Hematopoietic multipotent progenitor cell treated with erythropoietin and hydrocortisone succinate and interleukin-3 and kit ligand, for 8 days (in vitro differentiated cells): ENCODE measurements at regions not wholly inside any gene's neighbourhood (a gene's known extent, or its start where the extent isn't known, plus 50 kb on each side); places are given as distances from the start of the nearest gene placed in this dataset.

Source experiments
- DNase-seq: peaks from one replicate; pipeline ENCODE4 v3.0.0-alpha.2; 2015

DNA sequence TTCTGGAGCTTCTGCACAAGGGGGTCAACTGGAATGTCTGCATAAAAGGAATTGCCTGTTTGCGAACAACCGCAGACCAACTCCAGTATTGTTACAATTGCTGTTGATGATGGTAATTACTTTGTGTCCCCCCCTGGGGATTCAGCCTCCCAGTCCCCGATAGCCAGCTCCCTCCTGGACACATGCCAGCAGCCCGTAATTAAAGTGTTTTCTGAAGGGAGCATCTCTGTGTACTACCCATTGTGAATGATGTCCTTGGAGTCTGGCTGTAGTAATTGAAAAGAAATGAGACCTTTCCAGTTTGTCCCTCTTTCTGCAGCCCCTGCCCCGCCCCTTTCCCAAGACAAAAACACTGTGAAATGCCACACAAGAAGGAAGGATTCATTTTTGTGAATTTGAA is 377.1 kb upstream of the LCORL start:
- DNase-seq: no peak

DNA sequence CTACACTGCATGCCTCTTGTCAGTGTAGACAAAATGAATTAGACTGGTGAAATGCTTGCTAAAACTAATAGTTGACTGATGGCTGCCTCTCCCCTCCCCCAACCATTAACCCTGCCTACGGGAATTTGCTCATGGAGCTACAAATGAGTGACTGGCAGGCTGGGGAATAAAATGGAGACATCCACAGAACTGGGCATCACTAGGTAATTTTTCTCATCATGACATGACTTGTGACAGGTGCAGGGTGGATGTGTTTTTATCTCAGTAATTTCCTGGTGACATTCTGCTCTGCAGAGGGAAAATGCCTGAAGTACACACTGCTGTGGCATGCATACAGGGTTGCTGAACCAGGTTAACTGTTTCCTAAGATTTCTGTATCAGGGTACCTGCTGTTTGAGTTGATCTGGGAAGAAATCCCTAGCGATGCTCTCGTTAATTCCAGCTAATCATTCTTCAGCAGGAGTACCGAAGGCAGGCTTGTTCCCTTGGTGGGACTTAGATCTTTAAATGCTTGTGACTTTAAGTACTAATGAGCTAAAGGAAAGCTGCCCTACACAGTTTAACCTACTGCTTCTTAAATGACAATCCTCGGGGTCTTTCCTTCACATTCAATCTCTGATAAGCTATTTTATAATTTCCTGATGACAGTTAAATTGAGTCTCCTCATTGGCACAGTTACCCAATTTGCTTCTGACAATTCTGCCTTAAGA is 376.3 kb upstream of the LCORL start:
- no peak for DNase-seq

DNA sequence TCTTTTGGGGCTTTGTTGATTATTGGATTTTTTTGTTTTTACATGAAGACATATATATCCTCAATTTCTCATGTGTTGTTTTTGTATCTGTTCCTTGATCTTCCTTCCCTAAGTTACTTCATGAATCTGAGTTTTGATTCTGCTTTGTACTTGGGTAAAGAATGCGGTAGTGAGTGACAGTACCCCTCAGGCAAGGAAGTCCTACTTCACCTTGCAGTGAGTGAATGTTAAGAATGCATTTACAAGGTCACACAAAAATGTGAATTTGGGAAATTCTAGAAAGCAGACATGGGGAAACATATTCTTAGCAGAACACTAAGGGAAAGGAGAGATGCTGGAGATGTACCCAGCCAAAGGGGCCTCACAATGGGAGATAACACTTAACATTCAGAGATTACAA is 373.1 kb upstream of the LCORL start:
- no peak for DNase-seq

- DNase-seq: no peak
These were observed 369.8 kb upstream of the LCORL start for GRCh38 chr4:18391354-18391728.

- no peak for DNase-seq
These were observed 369.2 kb upstream of the LCORL start for GRCh38 chr4:18390655-18391353.

GRCh38 chr4:18389115-18389514 is 367.6 kb upstream of the LCORL start:
- no peak for DNase-seq

- DNase-seq: no peak
These were observed 366.5 kb upstream of the LCORL start for GRCh38 chr4:18388039-18388438.

GRCh38 chr4:18381186-18381585 is 359.6 kb upstream of the LCORL start:
- no peak for DNase-seq

GRCh38 chr4:18369561-18369960 is 348.0 kb upstream of the LCORL start:
- DNase-seq: no peak

DNA sequence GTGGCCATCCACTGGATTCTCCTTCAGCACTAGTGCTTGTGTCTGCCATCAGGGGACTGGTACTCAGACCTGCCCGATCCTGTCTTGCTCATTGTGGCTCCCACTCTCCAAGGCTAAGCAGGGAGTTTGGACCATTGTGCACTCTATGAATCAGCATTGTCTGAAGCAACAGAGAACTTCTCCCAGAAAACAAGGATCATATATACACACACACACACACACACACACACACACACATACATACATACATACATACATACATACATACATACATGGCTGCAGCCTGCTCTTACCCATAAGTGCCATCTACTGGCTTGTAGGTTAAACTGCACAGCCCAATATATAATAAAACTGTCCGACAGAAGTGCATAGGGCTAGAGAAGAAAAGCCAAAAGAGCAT is 345.3 kb upstream of the LCORL start:
- peak; percentile 25 for DNase-seq

- no peak for DNase-seq
These were observed 344.6 kb upstream of the LCORL start for GRCh38 chr4:18366136-18366535.

DNA sequence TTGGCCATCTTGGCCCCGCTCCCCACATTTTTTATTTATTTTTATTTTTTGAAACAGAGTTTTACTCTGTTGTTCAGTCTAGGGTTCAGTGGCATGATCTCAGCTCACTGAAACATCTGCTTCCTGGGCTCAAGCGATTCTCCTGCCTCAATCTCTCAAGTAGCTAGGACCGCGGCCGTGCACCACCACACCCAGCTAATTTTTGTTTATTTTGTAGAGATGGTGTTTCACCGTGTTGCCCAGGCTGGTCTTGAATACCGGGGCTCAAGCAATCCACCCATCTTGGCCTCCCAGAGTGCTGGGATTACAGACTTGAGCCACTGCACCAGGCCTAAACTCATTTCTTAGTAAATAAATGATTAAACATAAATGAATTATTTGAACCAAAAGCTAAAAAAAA is 322.0 kb upstream of the LCORL start:
- no peak for DNase-seq

DNA sequence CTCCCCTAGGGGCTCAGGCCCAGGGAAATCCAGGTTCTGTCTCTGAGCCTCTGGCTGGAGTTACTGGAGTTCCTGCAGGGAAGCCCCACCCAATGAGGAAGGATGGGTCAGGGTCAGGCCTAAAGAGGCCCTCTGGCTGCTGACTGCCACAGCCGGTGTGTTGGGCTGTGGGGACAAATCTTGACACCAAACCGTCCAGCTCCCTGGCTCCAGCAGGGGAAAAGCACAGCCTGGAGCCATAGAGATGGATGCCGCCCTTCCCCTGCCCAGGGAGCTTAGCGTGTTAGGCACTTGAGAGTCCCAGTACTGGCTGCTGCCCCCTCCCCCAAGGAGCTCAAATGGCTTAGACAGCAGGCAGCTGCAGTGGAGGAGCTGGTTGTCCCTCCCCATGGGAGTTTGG is 321.3 kb upstream of the LCORL start:
- DNase-seq: no peak

GRCh38 chr4:18321956-18322530 is 300.5 kb upstream of the LCORL start:
- DNase-seq: no peak

- DNase-seq: no peak
These were observed 297.9 kb upstream of the LCORL start for GRCh38 chr4:18319431-18319830.

DNA sequence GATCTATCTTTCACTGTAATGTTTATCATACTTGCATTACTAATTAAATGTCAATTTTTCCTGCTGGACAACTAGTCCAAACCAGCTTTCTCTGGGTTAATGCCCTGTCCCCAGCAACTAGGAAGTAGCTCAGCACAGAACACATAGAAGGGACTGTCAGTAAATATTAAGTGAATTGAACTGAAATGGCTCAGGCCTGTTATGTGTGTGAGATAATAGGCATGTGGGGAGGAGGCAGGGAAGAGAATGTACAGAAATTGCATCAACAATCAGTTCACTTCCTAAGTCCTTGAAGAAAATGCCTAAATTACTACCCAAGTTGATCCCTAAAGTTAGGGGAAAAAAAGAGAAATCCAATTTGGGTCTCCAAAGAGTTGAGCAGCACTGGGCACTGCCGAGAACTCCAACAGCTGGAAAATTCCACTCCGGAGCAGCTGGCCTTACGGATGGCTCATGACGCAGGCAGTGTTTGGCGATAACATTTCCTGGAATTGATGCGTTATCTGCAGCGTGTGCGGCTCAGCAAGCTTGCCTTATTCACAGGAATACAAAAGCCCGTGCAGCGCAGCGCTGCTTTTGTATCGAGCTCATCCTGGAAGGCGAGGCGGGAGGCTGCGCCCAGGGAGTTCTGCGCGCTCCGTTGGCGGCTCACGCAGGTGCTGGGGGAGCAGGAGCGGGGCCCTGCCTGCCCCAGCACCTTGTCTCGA is 297.3 kb upstream of the LCORL start:
- DNase-seq: no peak

DNA sequence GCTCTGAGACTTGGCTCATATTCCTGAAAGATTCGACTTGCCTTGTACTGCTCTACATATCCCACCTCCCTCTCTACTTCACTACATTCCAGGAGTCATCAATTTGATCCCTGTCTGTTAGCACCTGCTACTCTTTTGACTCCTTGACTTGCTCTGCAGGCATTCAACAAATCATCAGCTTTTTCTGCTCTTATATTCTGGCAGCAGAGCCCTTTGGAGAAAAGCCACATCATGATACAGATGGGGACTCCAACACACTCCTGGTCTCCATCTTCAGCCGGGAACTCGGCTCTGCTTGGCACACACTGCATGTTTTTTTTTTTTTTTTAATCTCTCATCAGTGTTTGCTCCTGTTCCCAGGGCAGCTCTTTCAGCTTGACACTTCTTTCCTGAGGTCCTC is 293.2 kb upstream of the LCORL start:
- no peak for DNase-seq

DNA sequence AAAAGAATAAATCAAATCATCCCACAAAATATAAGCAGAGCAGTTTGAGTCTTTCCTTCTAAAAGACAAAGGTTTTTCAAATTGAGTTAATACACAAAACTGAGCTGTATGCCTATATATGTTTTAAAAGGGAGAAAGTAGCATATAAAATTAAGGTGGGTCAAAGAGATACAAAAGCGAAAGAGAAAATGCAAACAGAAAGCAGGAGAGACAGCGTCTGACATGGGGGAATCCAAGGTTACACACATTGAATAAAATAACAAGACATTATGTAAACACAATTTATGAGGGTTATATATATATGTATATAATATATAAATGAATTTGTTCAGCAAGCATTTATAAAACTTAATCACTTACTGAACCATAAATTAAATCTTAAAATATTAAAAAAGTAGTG is 276.1 kb upstream of the LCORL start:
- DNase-seq: no peak

GRCh38 chr4:18296411-18296810 is 274.9 kb upstream of the LCORL start:
- DNase-seq: no peak

DNA sequence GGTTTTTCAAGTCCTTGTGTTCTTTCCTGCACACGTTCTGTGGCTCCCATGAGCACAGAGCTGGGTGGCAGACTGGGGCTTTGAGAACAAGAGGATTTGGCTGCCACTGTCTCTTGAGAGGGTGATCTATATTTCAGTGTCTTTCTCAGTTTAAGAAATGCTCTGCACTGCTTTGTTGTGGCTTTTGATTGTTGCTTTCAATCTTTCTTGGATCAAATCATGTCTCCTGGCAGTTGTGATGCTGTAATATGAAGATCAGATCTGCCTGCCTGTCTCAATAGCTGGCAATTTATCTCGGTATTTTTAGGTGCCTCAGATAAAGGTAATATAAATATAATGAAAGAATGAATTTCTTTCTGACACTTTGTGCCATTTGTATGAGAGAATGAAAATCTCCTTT is 273.3 kb upstream of the LCORL start:
- no peak for DNase-seq

- DNase-seq: no peak
These were observed 272.5 kb upstream of the LCORL start for GRCh38 chr4:18294021-18294420.

DNA sequence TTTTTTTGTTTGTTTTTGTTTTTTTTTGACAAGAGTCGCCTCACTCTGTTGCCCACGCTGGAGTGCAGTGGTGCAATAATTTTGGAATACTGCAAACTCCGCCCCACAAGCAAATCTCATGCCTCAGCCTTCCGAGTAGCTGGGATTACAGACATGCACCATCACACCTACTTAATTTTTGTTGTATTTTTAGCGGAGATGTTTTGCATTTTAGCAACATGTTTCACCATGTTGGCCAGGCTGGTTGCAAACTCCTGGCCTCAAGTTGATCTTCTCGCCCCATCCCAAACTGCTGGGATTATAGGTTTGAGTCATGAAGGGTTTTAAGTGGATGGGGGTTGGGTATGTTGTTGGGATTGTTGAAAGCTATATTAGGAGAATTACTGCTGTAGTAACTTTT is 270.9 kb upstream of the LCORL start:
- no peak for DNase-seq

DNA sequence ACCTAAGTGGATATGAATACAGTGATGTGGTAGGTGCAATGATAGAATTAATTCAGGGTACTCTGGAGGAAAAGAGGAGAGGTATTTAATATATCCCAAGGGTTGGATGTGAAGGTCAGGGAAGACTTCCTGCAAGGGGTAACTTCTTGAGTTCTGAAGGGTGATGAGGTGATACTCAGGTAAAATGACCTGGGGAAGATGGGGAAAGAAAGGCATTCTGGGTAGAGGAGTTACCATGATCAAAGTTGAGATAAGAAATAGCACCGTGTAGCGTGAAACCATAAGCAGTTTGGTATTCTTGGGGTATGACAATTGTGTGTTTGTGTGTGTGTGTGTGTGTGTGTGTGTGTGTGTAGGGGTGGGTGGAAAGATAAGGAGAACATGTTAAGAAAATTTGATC is 270.4 kb upstream of the LCORL start:
- no peak for DNase-seq

DNA sequence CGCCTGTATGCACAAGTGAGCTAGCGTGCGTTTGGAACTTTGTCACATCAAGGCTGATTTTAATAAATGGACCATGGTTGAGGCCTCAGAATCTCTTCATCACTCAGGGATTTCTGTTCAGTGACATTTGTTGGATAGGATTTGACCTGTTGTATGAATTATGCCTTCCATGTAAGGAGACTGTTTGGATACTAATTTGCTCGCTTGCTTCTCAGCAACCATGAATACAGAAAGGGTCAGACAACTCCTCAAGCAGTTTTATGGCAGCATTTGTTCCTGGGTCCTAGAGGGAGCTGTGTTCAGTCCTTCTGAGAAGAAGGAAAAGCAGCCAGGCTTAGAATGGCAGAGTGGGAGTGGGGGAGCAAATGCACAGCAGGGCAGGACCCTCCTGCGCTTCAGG is 269.7 kb upstream of the LCORL start:
- no peak for DNase-seq
